Caco-2 (cell line): ENCODE measurements at regions not wholly inside any gene's neighbourhood (a gene's known extent, or its start where the extent isn't known, plus 50 kb on each side); places are given as distances from the start of the nearest gene placed in this dataset.

Source experiments
- BruUV-seq: library from RNA; stranded (reverse); fragments of 400-500 nt; replicated peaks from 2 replicates; lab custom pipeline; 2021; lab: Mats Ljungman, UMichigan
- CTCF ChIA-PET: fragments of 300-600 bp; sonication (Branson Sonifier 250); formaldehyde crosslinking; loops from one replicate; lab custom pipeline; 2022; ENCODE audit warnings: antibody characterized with exemption; lab: Charles Lee
- POLR2A ChIA-PET: fragments of 300-600 bp; sonication (Branson Sonifier 250); formaldehyde crosslinking; loops from one replicate; lab custom pipeline; 2022; ENCODE audit warnings: antibody characterized with exemption; lab: Charles Lee
- DNase-seq, 2 experiments: peaks; one replicate each; pipeline versions ENCODE4 v3.0.0 to v3.0.0-alpha.2; 2020 to 2022
- H3K27me3 ChIP-seq: replicated peaks from 2 replicates; pipeline ENCODE4 v1.6.0; 2011; ENCODE audit warnings: low read length; ENCODE audit not compliant: control insufficient read depth, insufficient read depth
- H3K36me3 ChIP-seq: 2 replicates; pipeline ENCODE4 v1.5.1; 2011; ENCODE audit warnings: low read length; ENCODE audit not compliant: control insufficient read depth, insufficient read depth
- H3K4me1 ChIP-seq: fragments of 250-450 bp; sonication (Bioruptor Pico); 2 replicates; pipeline ENCODE4 v1.5.1; 2020; ENCODE audit warnings: mild to moderate bottlenecking
- H3K4me3 ChIP-seq: 2 replicates; pipeline ENCODE4 v1.5.1; 2011; ENCODE audit warnings: low read depth, mild to moderate bottlenecking, control low read depth, low read length
- H3K9me3 ChIP-seq: fragments of 250-450 bp; sonication (Bioruptor Pico); 2 replicates; pipeline ENCODE4 v1.5.1; 2020; ENCODE audit warnings: mild to moderate bottlenecking, moderate library complexity
- H3K27ac Mint-ChIP-seq: one replicate; pipeline ENCODE4 v1.8.0; 2022; ENCODE audit warnings: mixed read lengths; ENCODE audit not compliant: unreplicated experiment
- H3K27me3 Mint-ChIP-seq: one replicate; pipeline ENCODE4 v1.8.0; 2022; ENCODE audit warnings: mixed read lengths; ENCODE audit not compliant: insufficient read depth, unreplicated experiment
- H3K36me3 Mint-ChIP-seq: one replicate; pipeline ENCODE4 v1.8.0; 2022; ENCODE audit warnings: mild to moderate bottlenecking, mixed read lengths; ENCODE audit not compliant: insufficient read depth, unreplicated experiment
- H3K4me1 Mint-ChIP-seq: one replicate; pipeline ENCODE4 v1.8.0; 2022; ENCODE audit warnings: low read depth, mixed read lengths; ENCODE audit not compliant: unreplicated experiment
- H3K4me3 Mint-ChIP-seq: one replicate; pipeline ENCODE4 v1.8.0; 2022; ENCODE audit warnings: mild to moderate bottlenecking, moderate library complexity, mixed read lengths; ENCODE audit not compliant: unreplicated experiment
- H3K9me3 Mint-ChIP-seq: one replicate; pipeline ENCODE4 v1.8.0; 2022; ENCODE audit warnings: mixed read lengths; ENCODE audit not compliant: unreplicated experiment
- CTCF ChIP-seq, 2 experiments: fragments of 200-600 bp in 1 of 2; IDR thresholded peaks; 1 replicate in 1 of 2; 2 replicates in 1 of 2; pipeline versions ENCODE4 v1.5.1 to v1.8.0; 2011 to 2022; ENCODE audit warnings: antibody characterized with exemption in 1 of 2, control low read depth in 1 of 2, inconsistent platforms in 1 of 2, low read depth in 1 of 2, low read length in 1 of 2, mild to moderate bottlenecking in 1 of 2, moderate library complexity in 1 of 2; ENCODE audit not compliant: insufficient read depth in 1 of 2, severe bottlenecking in 1 of 2, unreplicated experiment in 1 of 2
- intact Hi-C: fragments of 100-400 bp; cut with micrococcal nuclease; formaldehyde crosslinking; loops from one replicate; pipeline ENCODE4 v1.10.0; 2022; ENCODE audit not compliant: unreplicated experiment

GRCh38 chr2:166802475-166802874 lies 85.8 kb upstream of the XIRP2 start:
- intact Hi-C loops = no loop called here
- no peak overlapping the region for H3K4me3 ChIP-seq
- H3K36me3 ChIP-seq = no peaks in the 10 kb centered on the region
- no peaks in the 10 kb centered on the region for H3K4me1 ChIP-seq
- Mint-ChIP-seq H3K4me1 (no peaks in the 10 kb centered on the region), H3K27ac (no peak overlapping the region), H3K36me3 (no peaks in the 10 kb centered on the region), H3K27me3 (no peaks in the 10 kb centered on the region), H3K9me3 (no peaks in the 10 kb centered on the region), H3K4me3 (no peak overlapping the region)
- ChIA-PET POLR2A (no interaction called here), CTCF (no interaction called here)
- no peaks in the 10 kb centered on the region for H3K9me3 ChIP-seq
- H3K27me3 ChIP-seq = no peaks in the 10 kb centered on the region
- no peak for TF ChIP-seq CTCF (IDR thresholded peaks at IDR 0.05; ENCODE audit: insufficient read depth in 1 of 2, low read depth in 1 of 2, low read length in 1 of 2, severe bottlenecking in 1 of 2, unreplicated experiment in 1 of 2)
- BruUV-seq = no TSS peak
- DNase-seq = no peak

GRCh38 chr2:166792808-166793207 lies 95.5 kb upstream of the XIRP2 start:
- H3K4me1 Mint-ChIP-seq = no peaks in the 10 kb centered on the region
- no peaks in the 10 kb centered on the region for H3K36me3 ChIP-seq
- intact Hi-C loops = no loop called here
- no peak for TF ChIP-seq CTCF (IDR thresholded peaks at IDR 0.05; ENCODE audit: insufficient read depth in 1 of 2, low read depth in 1 of 2, low read length in 1 of 2, severe bottlenecking in 1 of 2, unreplicated experiment in 1 of 2)
- H3K4me3 ChIP-seq = no peak overlapping the region
- BruUV-seq = no TSS peak
- no peaks in the 10 kb centered on the region for H3K4me1 ChIP-seq
- ChIA-PET CTCF (no interaction called here), POLR2A (no interaction called here)
- DNase-seq = no peak
- H3K9me3 Mint-ChIP-seq = no peaks in the 10 kb centered on the region
- no peaks in the 10 kb centered on the region for H3K27me3 Mint-ChIP-seq
- no peaks in the 10 kb centered on the region for H3K9me3 ChIP-seq
- H3K27me3 ChIP-seq = no peaks in the 10 kb centered on the region
- no peak overlapping the region for H3K4me3 Mint-ChIP-seq
- H3K27ac Mint-ChIP-seq = no peak overlapping the region
- H3K36me3 Mint-ChIP-seq = no peaks in the 10 kb centered on the region

- DNase-seq = no peak
- Mint-ChIP-seq H3K36me3 (no peaks in the 10 kb centered on the region), H3K27ac (no peak overlapping the region), H3K4me1 (no peaks in the 10 kb centered on the region), H3K9me3 (no peaks in the 10 kb centered on the region), H3K4me3 (no peak overlapping the region), H3K27me3 (no peaks in the 10 kb centered on the region)
- CTCF ChIA-PET = no interaction called here
- H3K9me3 ChIP-seq = no peaks in the 10 kb centered on the region
- no peaks in the 10 kb centered on the region for H3K36me3 ChIP-seq
- intact Hi-C loops = no loop called here
- H3K4me1 ChIP-seq = no peaks in the 10 kb centered on the region
- POLR2A ChIA-PET = no interaction called here
- H3K27me3 ChIP-seq = no peaks in the 10 kb centered on the region
- no peak overlapping the region for H3K4me3 ChIP-seq
- no peak for TF ChIP-seq CTCF (IDR thresholded peaks at IDR 0.05; ENCODE audit: insufficient read depth in 1 of 2, low read depth in 1 of 2, low read length in 1 of 2, severe bottlenecking in 1 of 2, unreplicated experiment in 1 of 2)
- BruUV-seq = no TSS peak
These were observed 101.6 kb upstream of the XIRP2 start for GRCh38 chr2:166786707-166787106.
